ENCODE measurements at regions not wholly inside any gene's neighbourhood (a gene's known extent, or its start where the extent isn't known, plus 50 kb on each side); places are given as distances from the start of the nearest gene placed in this dataset.

GRCh38 chr21:20353351-20353750 is 644.9 kb upstream of the NCAM2 start:
- H3K4me1 ChIP-seq (ENCODE audit: control insufficient read depth in 1 of 2, low read depth in 2 of 2), result no peaks in the 10 kb centered on the region
- H3K9me3 ChIP-seq, result no peaks in the 10 kb centered on the region
- H3K27me3 ChIP-seq (replicated peaks; ENCODE audit: insufficient read depth), result no peaks in the 10 kb centered on the region
- H3K36me3 ChIP-seq, result no peaks in the 10 kb centered on the region
- TF ChIP-seq CTCF (IDR thresholded peaks at IDR 0.05), result no peak
- no peak overlapping the region for H3K27ac ChIP-seq
- DNase-seq (ENCODE audit: low spot score) (no peak), ATAC-seq (ENCODE audit: insufficient number of reproducible peaks, low FRiP score, low read depth) (no peak)
- H3K4me3 ChIP-seq, result no peak overlapping the region

- no peak for DNase-seq (ENCODE audit: low spot score)
- Histone ChIP-seq H3K4me1 (ENCODE audit: control insufficient read depth in 1 of 2, low read depth in 2 of 2) (no peaks in the 10 kb centered on the region), H3K4me3 (no peak overlapping the region), H3K9me3 (no peaks in the 10 kb centered on the region), H3K27me3 (replicated peaks; ENCODE audit: insufficient read depth) (no peaks in the 10 kb centered on the region), H3K27ac (no peak overlapping the region), H3K36me3 (no peaks in the 10 kb centered on the region)
- no peak for ATAC-seq (ENCODE audit: insufficient number of reproducible peaks, low FRiP score, low read depth)
- TF ChIP-seq CTCF (IDR thresholded peaks at IDR 0.05), result no peak
Observed at GRCh38 chr21:20373031-20373430, 625.2 kb upstream of the NCAM2 start.

GRCh38 chr21:20377250-20377649 is 621.0 kb upstream of the NCAM2 start:
- H3K4me3 ChIP-seq, result no peak overlapping the region
- H3K36me3 ChIP-seq, result no peaks in the 10 kb centered on the region
- H3K27me3 ChIP-seq (replicated peaks; ENCODE audit: insufficient read depth), result no peaks in the 10 kb centered on the region
- no peaks in the 10 kb centered on the region for H3K4me1 ChIP-seq (ENCODE audit: control insufficient read depth in 1 of 2, low read depth in 2 of 2)
- no peak for TF ChIP-seq CTCF (IDR thresholded peaks at IDR 0.05)
- no peak for DNase-seq (ENCODE audit: low spot score)
- no peak overlapping the region for H3K27ac ChIP-seq
- ATAC-seq (ENCODE audit: insufficient number of reproducible peaks, low FRiP score, low read depth), result no peak
- no peaks in the 10 kb centered on the region for H3K9me3 ChIP-seq

GRCh38 chr21:20388400-20388799 is 609.8 kb upstream of the NCAM2 start:
- TF ChIP-seq CTCF (IDR thresholded peaks at IDR 0.05), result no peak
- no peak for ATAC-seq (ENCODE audit: insufficient number of reproducible peaks, low FRiP score, low read depth)
- Histone ChIP-seq H3K27ac (no peak overlapping the region), H3K36me3 (no peaks in the 10 kb centered on the region), H3K4me3 (no peak overlapping the region), H3K9me3 (peaks cover 4% of the 10 kb centered on the region), H3K27me3 (replicated peaks; ENCODE audit: insufficient read depth) (no peaks in the 10 kb centered on the region), H3K4me1 (ENCODE audit: control insufficient read depth in 1 of 2, low read depth in 2 of 2) (no peaks in the 10 kb centered on the region)
- DNase-seq (ENCODE audit: low spot score), result no peak

GRCh38 chr21:20396798-20397197 is 601.4 kb upstream of the NCAM2 start:
- Histone ChIP-seq H3K27ac (no peak overlapping the region), H3K27me3 (replicated peaks; ENCODE audit: insufficient read depth) (no peaks in the 10 kb centered on the region), H3K4me3 (no peak overlapping the region), H3K36me3 (no peaks in the 10 kb centered on the region), H3K4me1 (ENCODE audit: control insufficient read depth in 1 of 2, low read depth in 2 of 2) (no peaks in the 10 kb centered on the region), H3K9me3 (no peaks in the 10 kb centered on the region)
- ATAC-seq (ENCODE audit: insufficient number of reproducible peaks, low FRiP score, low read depth) (no peak), DNase-seq (ENCODE audit: low spot score) (no peak)
- TF ChIP-seq CTCF (IDR thresholded peaks at IDR 0.05), result no peak
